HG03159 (cell line): ENCODE measurements at regions not wholly inside any gene's neighbourhood (a gene's known extent, or its start where the extent isn't known, plus 50 kb on each side); places are given as distances from the start of the nearest gene placed in this dataset.

Source experiments
- ATAC-seq: cut with Tn5 transposase; IDR thresholded peaks from one replicate; pipeline ENCODE4 v1.9.1; 2021; ENCODE audit warnings: mild to moderate bottlenecking, moderate library complexity; ENCODE audit not compliant: unreplicated experiment

DNA sequence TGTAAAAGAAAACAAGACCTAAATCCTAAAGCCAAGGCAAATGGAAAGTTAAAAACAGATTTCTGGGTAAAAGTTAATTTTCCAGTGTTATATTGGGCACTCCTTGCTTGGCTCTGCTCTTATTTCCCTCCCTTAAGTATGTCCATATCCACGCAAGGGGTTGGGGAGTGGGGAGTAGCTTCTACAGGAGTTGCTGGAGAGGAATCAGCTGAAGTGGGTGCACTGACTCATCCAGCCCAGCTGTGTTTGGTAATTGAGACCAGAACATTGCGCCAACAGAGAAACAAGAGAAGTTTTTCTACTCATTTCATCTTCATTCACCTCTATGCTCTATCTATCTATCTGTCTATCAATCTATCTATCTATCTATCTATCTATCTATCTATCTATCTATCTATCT lies 298.4 kb upstream of the PDGFD start:
- ATAC-seq: no peak

- ATAC-seq: no peak
These were observed 287.4 kb upstream of the PDGFD start for GRCh38 chr11:104451197-104451893.

GRCh38 chr11:104443387-104443786 lies 279.4 kb upstream of the PDGFD start:
- ATAC-seq: no peak

GRCh38 chr11:104442321-104442720 lies 278.4 kb upstream of the PDGFD start:
- no peak for ATAC-seq

- ATAC-seq: no peak
These were observed 271.5 kb upstream of the PDGFD start for GRCh38 chr11:104435494-104435893.

GRCh38 chr11:104433751-104434150 lies 269.8 kb upstream of the PDGFD start:
- ATAC-seq: no peak

DNA sequence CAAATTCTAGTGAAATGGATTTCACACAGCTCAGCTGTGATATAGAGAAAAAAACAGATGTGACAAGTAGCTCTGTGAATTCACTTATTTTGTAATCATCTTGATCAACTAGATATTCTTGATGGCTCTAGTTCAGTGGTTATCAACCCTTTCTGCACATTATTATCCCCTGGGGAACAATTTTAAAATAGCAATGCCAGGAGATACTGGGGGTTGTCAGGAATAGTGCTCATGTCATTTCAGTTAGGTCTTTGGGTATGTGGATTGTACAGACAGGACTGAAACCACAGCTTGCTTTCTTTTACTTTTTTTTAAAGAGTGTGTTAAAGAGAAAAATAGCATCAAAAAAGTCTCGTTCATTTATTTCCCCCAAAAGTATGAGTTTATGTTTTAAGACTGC lies 269.0 kb upstream of the PDGFD start:
- ATAC-seq: no peak

- ATAC-seq: no peak
These were observed 268.6 kb upstream of the PDGFD start for GRCh38 chr11:104432526-104432925.

DNA sequence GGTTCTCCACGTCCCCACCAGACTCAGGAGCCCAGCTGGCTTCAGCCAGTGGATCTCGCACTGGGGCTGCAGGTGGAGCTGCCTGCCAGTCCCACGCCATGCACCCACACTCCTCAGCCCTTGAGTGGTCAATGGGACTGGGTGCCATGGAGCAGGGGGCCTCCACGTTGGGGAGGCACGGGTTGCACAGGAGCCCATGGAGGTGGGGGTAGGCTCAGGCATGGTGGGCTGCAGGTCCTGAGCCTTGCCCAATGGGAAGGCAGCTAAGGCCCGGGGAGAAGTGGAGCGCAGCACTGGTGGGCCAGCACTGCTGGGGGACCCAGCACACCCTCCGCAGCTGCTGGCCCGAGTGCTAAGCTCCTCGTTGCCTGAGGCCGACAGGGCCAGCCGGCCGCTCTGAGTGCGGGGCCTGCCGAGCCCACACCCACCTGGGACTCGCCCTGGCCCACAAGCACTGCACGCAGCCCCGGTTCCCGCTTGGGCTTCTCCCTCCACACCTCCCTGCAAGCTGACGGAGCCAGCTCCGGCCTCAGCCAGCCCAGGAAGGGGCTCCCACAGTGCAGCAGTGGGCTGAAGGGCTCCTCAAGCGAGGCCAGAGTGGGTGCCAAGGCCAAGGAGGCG lies 258.5 kb upstream of the PDGFD start:
- no peak for ATAC-seq

GRCh38 chr11:104410336-104410735 lies 246.4 kb upstream of the PDGFD start:
- ATAC-seq: no peak

DNA sequence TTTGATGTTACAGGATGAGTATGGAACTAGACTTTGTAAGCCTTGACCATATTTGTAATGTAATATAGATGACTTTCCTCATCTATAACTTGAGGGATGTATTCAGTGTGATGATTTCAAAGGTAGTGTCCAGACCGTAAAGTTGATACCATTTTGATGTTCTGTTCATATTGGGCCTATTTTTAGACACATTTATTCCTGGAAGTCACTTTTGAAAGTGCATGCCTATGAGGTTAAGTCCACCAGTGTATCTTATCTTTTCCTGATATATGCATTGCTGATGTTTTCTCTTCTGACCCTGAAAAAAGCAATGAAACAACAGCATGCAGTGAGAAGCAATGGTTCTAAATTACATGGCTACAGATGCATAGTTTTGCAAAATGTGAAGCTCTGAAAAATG lies 244.7 kb upstream of the PDGFD start:
- ATAC-seq: no peak

DNA sequence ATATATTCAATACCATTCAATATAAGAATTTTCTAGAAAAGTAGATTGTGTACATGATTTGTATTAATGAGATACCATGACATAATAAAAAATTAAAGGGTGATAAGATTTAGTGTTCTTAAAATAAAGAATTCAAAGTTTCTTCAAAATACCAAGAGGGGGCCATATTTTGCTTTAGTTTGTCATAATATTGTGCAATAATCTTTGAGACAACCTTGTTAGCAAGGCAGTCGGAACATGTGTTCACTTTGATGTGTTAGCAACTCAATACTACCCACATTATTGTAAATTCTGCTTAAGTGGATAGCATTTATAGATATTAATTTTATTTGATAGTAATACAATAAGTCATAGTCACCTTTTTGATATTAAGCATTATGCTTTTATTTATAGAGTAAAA lies 241.3 kb upstream of the PDGFD start:
- ATAC-seq: no peak

- no peak for ATAC-seq
These were observed 240.6 kb upstream of the PDGFD start for GRCh38 chr11:104404231-104405175.

GRCh38 chr11:104402812-104403521 lies 239.0 kb upstream of the PDGFD start:
- ATAC-seq: no peak

DNA sequence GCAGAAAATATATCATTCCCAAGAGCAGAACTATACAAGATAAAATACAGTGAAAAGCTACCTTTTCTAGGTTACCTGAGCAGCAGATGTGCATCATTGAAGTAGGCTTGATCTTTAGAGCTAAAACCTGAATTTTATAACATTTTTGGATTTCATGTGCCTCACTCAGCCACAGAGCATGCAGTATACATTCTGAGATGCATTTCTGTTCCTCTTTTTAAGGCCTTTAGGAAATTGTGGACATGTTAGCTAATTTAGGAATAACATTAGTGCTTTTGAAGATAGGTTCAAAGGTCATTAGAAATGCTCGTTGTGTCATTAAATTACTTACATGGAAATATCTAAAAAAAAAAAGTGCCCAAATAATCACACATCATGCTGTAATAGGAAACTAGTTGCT lies 230.6 kb upstream of the PDGFD start:
- ATAC-seq: no peak

DNA sequence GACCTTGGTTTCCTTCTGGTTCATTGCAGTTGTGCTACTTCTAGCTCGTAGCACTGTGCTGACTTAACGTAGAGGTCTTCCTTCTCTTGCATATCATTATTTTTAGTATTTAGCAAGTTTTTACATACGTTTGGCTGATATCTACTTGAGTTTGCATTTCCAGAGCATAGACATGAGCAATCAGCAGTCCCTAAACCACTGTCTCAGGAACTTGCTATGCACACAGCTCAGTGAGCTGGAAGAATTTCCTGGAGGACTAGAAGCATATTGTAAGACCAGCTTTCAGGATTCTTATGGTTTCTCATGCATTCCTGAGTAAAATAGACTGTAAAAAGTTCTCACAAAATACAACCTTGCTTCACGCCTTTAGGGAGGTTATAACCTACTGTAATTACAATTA lies 226.7 kb upstream of the PDGFD start:
- ATAC-seq: no peak

GRCh38 chr11:104385884-104386283 lies 221.9 kb upstream of the PDGFD start:
- ATAC-seq: no peak

DNA sequence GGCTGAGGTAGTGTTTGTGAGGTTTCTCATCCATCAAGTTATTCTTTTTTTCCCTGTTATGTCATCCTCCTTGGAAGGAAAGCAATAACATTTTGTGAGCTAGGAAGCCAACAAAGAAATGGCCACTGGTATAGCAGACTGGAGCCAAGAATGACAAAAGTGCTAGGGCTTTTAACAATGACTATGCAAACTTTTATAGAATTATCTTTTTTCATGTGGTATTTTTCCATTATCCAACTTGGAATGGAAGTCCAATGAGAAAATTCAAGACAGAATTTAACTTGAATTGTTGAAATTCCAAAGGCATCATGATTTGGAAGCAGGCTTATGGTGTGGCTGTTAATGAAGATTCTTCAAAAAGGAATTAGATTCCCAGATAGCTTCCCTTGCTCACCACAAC lies 216.4 kb upstream of the PDGFD start:
- ATAC-seq: no peak

GRCh38 chr11:104372111-104372510 lies 208.2 kb upstream of the PDGFD start:
- ATAC-seq: no peak

- ATAC-seq: peak; percentile 66
These were observed 206.5 kb upstream of the PDGFD start for GRCh38 chr11:104370478-104370877.

DNA sequence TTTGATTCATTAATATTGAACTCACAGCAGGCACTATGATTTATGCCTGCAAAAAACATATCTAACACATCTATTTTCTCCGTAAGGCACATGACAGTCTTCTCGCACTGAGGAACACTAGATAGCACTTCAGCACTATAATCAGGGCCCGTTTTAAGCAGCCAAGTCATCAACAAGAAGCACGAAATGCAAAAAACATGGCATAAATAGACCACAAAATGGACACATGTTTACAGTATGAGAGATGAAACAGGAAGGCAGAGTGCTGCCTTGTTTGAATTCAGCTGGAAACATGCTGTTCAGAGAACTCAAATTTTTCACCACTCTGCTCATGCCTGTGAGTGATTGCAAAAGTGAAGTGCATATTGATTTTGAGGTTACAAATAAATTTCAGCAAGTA lies 205.8 kb upstream of the PDGFD start:
- no peak for ATAC-seq
